HG03139 (cell line): ENCODE measurements at regions not wholly inside any gene's neighbourhood (a gene's known extent, or its start where the extent isn't known, plus 50 kb on each side); places are given as distances from the start of the nearest gene placed in this dataset.
"Not testable (repeated sequence)": the region's sequence is repeated elsewhere in the genome, so short reads cannot be mapped to it uniquely, and the experiment has no call there.

Experiments used
- ATAC-seq: cut with Tn5 transposase; IDR thresholded peaks from one replicate; pipeline ENCODE4 v1.9.1; 2021; ENCODE audit not compliant: unreplicated experiment

- ATAC-seq, result no peak
Measured at GRCh38 chr14:71804992-71805391, 127.2 kb upstream of the RGS6 start.

DNA sequence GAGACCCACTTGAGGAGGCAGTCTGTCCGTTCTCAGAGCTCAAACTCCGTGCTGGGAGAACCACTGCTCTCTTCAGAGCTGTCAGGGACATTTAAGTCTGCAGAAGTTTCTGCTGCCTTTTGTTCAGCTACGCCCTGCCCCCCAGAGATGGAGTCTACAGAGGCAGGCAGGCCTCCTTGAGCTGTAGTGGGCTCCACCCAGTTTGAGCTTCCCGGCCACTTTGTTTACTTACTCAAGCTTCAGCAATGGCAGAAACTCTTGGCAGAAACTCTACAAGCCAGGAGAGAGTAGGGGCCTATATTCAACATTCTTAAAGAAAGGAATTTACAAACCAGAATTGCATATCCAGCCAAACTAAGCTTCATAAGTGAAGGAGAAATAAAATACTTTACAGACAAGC, 125.2 kb upstream of the RGS6 start:
- ATAC-seq, result not testable (repeated sequence)

DNA sequence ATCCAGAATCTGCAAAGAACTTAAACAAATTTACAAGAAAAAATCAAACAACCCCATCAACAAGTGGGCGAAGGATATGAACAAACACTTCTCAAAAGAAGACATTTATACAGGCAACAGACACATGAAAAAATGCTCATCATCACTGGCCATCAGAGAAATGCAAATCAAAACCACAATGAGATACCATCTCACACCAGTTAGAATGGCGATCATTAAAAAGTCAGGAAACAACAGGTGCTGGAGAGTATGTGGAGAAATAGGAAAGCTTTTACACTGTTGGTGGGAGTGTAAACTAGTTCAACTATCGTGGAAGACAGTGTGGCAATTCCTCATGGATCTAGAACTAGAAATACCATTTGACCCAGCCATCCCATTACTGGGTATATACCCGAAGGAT, 121.4 kb upstream of the RGS6 start:
- not testable (repeated sequence) for ATAC-seq

DNA sequence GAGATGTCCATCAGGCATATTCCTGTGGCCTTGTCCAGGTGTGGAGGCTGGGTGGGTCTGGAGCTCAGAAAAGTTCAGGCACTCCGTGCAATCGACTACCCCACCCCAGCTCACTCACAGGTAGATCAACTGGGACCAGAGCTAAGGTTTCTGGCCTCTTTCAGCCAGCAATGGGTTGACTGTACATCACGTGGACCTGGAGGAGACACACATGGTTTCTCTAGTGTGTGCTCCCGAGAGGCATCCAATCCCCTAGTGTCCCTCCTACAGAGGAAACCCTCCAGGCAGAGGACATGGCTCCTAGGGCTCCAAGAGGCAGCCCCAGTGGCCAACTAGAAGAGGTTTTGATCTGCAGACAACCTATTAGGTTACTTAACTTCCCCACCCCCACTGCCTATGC, 119.5 kb upstream of the RGS6 start:
- ATAC-seq, result no peak

- no peak for ATAC-seq
Measured at GRCh38 chr14:71815110-71815509, 117.1 kb upstream of the RGS6 start.

GRCh38 chr14:71824816-71825215, 107.4 kb upstream of the RGS6 start:
- ATAC-seq, result no peak

GRCh38 chr14:71833476-71833875, 98.8 kb upstream of the RGS6 start:
- ATAC-seq, result no peak

DNA sequence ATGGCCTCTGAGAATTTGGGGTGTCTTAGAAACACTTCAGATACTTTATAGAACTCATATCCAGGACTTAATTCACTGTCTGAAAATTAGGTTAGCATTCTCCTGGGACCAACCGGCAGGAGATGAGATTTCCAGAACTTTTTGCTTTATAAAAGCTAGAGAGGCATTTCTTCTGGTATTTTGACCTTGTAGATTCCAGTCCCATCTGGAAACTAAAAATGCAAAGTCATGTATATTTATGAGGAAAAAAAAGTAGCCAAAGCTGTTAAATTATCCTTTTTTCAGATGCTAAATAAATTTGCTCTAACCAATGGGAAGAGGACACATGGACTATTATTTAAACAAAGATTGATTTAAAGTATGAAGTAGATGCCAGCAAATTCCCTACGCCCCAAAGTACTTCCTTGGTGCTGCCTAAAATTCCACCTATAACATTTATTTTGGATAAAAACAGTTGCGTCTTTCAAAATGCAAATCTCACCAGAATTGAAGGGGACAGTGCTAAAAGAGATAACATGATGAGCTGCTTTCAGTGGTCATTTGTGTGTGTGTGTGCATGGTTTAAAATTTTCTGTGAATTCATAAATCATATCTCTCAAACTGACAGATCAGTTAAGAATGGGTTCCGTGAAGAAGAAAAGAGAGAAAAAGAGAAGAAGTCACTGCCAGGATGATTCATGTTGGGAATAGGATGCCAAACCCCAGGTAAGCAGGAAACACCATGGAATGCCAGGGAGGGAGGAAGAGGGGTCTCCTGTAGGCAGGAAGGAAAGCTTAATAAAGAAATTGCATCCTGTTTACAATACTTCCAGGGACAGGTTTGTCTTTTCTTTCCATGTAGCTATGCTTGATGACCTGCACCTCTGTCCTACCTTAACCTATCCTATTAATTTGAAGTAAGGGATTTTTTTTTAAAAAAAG, 97.7 kb upstream of the RGS6 start:
- no peak for ATAC-seq

DNA sequence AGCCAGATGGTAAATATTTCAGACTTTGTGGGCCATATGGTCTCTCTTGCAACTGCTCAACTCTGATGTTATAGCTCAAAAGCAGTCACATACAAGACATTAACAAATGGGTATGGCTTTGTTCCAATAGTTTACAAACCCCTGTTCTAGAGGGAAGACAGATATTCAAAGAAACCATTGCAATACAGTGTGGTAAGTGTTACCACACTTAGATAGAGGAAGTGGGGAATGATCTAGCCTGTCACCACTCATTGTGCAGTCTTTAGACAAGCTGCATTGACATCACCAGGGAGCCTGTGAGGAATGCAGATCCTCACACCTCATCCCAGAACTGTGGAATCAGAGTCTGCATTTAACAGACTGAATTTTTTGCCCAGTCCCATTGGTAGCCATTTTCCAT, 80.0 kb upstream of the RGS6 start:
- no peak for ATAC-seq

- ATAC-seq, result no peak
Measured at GRCh38 chr14:71855399-71856036, 76.7 kb upstream of the RGS6 start.

DNA sequence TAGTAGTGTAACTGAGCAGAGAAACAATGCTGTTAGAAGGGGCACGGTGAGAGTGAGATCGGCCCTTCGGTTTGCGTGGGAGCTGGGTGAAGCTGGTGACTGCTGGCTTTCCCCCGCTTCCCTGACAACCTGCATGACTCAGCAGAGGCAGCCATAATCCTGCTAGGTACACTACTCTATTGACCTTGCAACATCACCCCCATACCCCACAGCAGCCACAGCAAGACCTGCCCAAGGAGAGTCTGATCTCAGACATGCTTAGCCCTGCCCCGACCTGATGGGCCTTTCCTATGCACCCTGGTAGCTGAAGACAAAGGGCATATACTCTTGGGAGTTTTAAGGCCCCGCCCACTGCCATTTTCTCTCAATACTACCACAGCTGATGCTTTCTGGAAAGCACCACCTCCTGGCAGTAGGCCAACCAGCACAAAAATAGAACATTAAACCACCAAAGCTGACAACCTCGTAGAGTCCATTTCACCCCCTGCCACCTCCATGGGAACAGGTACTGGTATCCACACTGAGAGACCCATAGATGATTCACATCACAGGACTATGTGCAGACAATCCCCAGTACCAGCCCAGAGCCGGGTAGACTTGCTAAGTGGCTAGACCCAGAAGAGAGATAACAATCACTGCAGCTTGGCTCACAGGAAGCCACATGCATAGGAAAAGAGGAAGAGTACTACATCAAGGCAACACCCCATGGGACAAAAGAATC, 75.9 kb upstream of the RGS6 start:
- no peak for ATAC-seq

- ATAC-seq, result no peak
Measured at GRCh38 chr14:71863049-71863448, 69.2 kb upstream of the RGS6 start.

DNA sequence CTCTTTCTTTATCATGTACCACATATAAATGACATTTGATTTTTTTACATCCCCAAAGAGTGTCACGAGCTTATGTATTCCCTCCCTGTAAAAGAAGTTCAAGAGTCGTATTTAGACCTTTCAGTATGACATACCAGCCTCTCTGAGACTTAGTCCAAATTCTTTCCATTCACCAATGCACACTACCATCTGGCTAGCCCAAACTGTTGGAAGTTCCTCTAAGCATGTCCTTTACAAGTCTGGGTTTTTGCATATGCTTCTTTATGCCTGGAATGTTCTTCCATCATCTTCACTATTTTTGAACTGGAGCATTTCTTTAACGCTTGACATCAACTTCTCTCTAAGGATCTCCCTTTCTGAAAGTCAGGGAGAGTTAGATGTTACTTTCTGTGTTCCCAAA, 68.5 kb upstream of the RGS6 start:
- no peak for ATAC-seq
